GDM1 (cell line): ENCODE measurements at regions not wholly inside any gene's neighbourhood (a gene's known extent, or its start where the extent isn't known, plus 50 kb on each side); places are given as distances from the start of the nearest gene placed in this dataset.

Experiments
- DNase-seq: peaks from one replicate; lab custom pipeline; 2025; lab: John Stamatoyannopoulos, UW

- DNase-seq = no peak
Measured at GRCh38 chr1:195394567-195394966, 1213.7 kb downstream of the KCNT2 start.

GRCh38 chr1:195376190-195376589, 1232.0 kb downstream of the KCNT2 start:
- DNase-seq = no peak

- no peak for DNase-seq
Measured at GRCh38 chr1:195373856-195374255, 1234.4 kb downstream of the KCNT2 start.

- DNase-seq = no peak
Measured at GRCh38 chr1:195345149-195345548, 1263.1 kb downstream of the KCNT2 start.

GRCh38 chr1:195337646-195338045, 1270.6 kb downstream of the KCNT2 start:
- no peak for DNase-seq

- DNase-seq = no peak
Measured at GRCh38 chr1:195336812-195337211, 1271.4 kb downstream of the KCNT2 start.

- DNase-seq = no peak
Measured at GRCh38 chr1:195335541-195335940, 1272.7 kb downstream of the KCNT2 start.

- no peak for DNase-seq
Measured at GRCh38 chr1:195332102-195332501, 1276.1 kb downstream of the KCNT2 start.

- DNase-seq = no peak
Measured at GRCh38 chr1:195328681-195329080, 1279.6 kb downstream of the KCNT2 start.

- no peak for DNase-seq
Measured at GRCh38 chr1:195328102-195328501, 1280.1 kb downstream of the KCNT2 start.

GRCh38 chr1:195327361-195327760, 1280.9 kb downstream of the KCNT2 start:
- DNase-seq = no peak

GRCh38 chr1:195326325-195326724, 1281.9 kb downstream of the KCNT2 start:
- no peak for DNase-seq

- DNase-seq = no peak
Measured at GRCh38 chr1:195325181-195325580, 1283.1 kb downstream of the KCNT2 start.

GRCh38 chr1:195306281-195306680, 1302.0 kb downstream of the KCNT2 start:
- DNase-seq = no peak

- DNase-seq = no peak
Measured at GRCh38 chr1:195294911-195295310, 1313.3 kb downstream of the KCNT2 start.

GRCh38 chr1:195278644-195279043, 1329.6 kb downstream of the KCNT2 start:
- DNase-seq = no peak

GRCh38 chr1:195275710-195276109, 1332.5 kb downstream of the KCNT2 start:
- no peak for DNase-seq

GRCh38 chr1:195251900-195252299, 1356.3 kb downstream of the KCNT2 start:
- no peak for DNase-seq

- no peak for DNase-seq
Measured at GRCh38 chr1:195243492-195243891, 1364.7 kb downstream of the KCNT2 start.

GRCh38 chr1:195241066-195241465, 1367.2 kb downstream of the KCNT2 start:
- no peak for DNase-seq

GRCh38 chr1:195238313-195238712, 1369.9 kb downstream of the KCNT2 start:
- DNase-seq = no peak

GRCh38 chr1:195236991-195237889, 1371.0 kb downstream of the KCNT2 start:
- no peak for DNase-seq

- no peak for DNase-seq
Measured at GRCh38 chr1:195218428-195219212, 1389.6 kb downstream of the KCNT2 start.
